Heart right ventricle (tissue), 16 donors: ENCODE measurements at regions not wholly inside any gene's neighbourhood (a gene's known extent, or its start where the extent isn't known, plus 50 kb on each side); places are given as distances from the start of the nearest gene placed in this dataset.

ENCODE experiments used
- ATAC-seq, 8 donors: fragments of 200-7000 bp; cut with Tn5 transposase; one replicate each; pipeline ENCODE4 v1.9.1; 2020; ENCODE audit warnings: mild to moderate bottlenecking in 8 of 8, moderate library complexity in 8 of 8, moderate number of reproducible peaks in 1 of 8
- DNase-seq, 2 donors: peaks; one replicate each; pipeline ENCODE4 v3.0.0-alpha.2; 2020
- H3K27ac ChIP-seq, 10 donors: fragments of 200-600 bp; sonication (generic) in 2 of 10; one replicate each; pipeline versions ENCODE4 v1.5.0 to v1.8.0; 2020 to 2022; ENCODE audit warnings: mild to moderate bottlenecking in 3 of 10
- H3K27me3 ChIP-seq, 7 donors: fragments of 200-600 bp; one replicate each; pipeline ENCODE4 v1.8.0; 2021 to 2022; ENCODE audit warnings: mild to moderate bottlenecking in 2 of 7
- H3K36me3 ChIP-seq, 9 donors: fragments of 200-600 bp; sonication (generic) in 1 of 9; one replicate each; pipeline versions ENCODE4 v1.5.0 to v1.8.0; 2020 to 2022; ENCODE audit warnings: mild to moderate bottlenecking in 2 of 9
- H3K4me1 ChIP-seq, 9 donors: fragments of 200-600 bp; sonication (generic) in 1 of 9; one replicate each; pipeline versions ENCODE4 v1.5.0 to v1.8.0; 2020 to 2022; ENCODE audit warnings: mild to moderate bottlenecking in 4 of 9
- H3K4me3 ChIP-seq, 10 donors: fragments of 200-600 bp; sonication (generic) in 2 of 10; one replicate each; pipeline versions ENCODE4 v1.5.0 to v1.8.0; 2020 to 2022; ENCODE audit warnings: mild to moderate bottlenecking in 7 of 10, moderate library complexity in 2 of 10
- H3K9me3 ChIP-seq, 11 donors: fragments of 200-600 bp in 10 of 11; sonication (generic) in 2 of 11; one replicate each; pipeline versions ENCODE4 v1.5.0 to v1.8.0; 2013 to 2022; ENCODE audit warnings: mild to moderate bottlenecking in 2 of 11, control low read depth in 1 of 11, moderate library complexity in 1 of 11
- WGBS, 2 donors: extraction: QIAGEN DNeasy Blood & Tissue Kit; methylation state at CpG; one replicate each; pipeline ENCODE4 v1.1.7; 2013; ENCODE audit warnings: inconsistent platforms in 1 of 2; 5-methylcytosine and 5-hydroxymethylcytosine counted together
- intact Hi-C, 10 donors: fragments of 100-400 bp; cut with DNase I; formaldehyde crosslinking; loops; one replicate each; pipeline versions ENCODE4 v1.11.1 to v1.14.2; 2022
- TF ChIP-seq, protein P1 (sequence below), 9 donors: fragments of 200-600 bp; sonication (generic) in 2 of 9; IDR thresholded peaks; one replicate each; pipeline versions ENCODE4 v1.5.0 to v1.8.0; 2021 to 2022; ENCODE audit warnings: antibody characterized with exemption in 9 of 9, mild to moderate bottlenecking in 5 of 9, moderate library complexity in 1 of 9
- donor health status: Arrhythmogenic right ventricular cardiomyopathy.
- donor health status: ischemic (EF 13 %, LVEDD 7.1; RV severe dilation, severe dysfunction).
- donor health status: healthy with polysubstance abuse.
- donor health status: DM: no; HTN: yes; CAD: no.
- donor health status: DM: no; HTN: no; CAD: no.
- donor health status: ischemic (EF 25% LVEDD 6.9; RV normal size, moderate dysfunction).
- donor health status: ischemic (EF 25% LVEDD 5.7; RV mildly dilated, moderate dysfunction).
- donor health status: healthy.
- donor health status: DM: yes; HTN: yes; CAD: no.
- donor health status: Ischemic cardiomyopathy.
- donor health status: ischemic (EF 35%, LVEDD 5.7; RV mildly dilated, moderate dysfunction).
- donor health status: nonischemic (EF 11% LVEDD 7.7; RV severe dilation, severe dysfunction).
- donor health status: DM: yes; HTN: yes; CAD: no.
- donor health status: PGD.
- donor health status: ischemic (EF 29% LVEDD 5.4; RV normal size, mild dysfunction).
- donor health status: nonischemic (EF 23%, LVEDD 6.1; RV moderate dilation, normal function).

DNA sequence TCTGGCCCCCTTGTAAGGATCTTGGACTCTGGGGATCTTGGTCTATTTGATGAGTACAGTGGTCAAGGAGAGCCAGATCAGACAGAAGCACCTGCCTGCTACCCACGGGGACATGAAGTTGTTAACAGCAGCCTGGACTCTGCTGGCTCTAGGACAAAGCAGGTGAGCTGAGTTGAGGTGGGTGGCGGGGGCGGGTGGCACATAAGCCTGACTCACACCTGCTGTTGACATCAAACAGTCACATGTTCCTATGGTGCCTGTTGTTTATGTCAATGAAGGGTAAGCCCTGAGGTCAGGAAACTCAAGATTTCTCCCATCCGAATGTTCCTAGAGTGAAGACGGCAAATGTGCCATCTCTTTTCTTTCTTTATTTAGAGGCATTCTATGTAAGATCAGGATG is 50.1 kb upstream of the CLNK start:
- Histone ChIP-seq H3K9me3 (no peaks in the 10 kb centered on the region), H3K4me3 (no peak overlapping the region), H3K4me1 (no peaks in the 10 kb centered on the region), H3K27me3 (no peaks in the 10 kb centered on the region), H3K36me3 (no peaks in the 10 kb centered on the region), H3K27ac (no peak overlapping the region)
- intact Hi-C loops: no loop called here
- DNase-seq (no peak), ATAC-seq (no peak)
- WGBS, 2 donors: 84% methylated on average over 5 of the region's 5 CpGs
- TF ChIP-seq, protein P1, sequence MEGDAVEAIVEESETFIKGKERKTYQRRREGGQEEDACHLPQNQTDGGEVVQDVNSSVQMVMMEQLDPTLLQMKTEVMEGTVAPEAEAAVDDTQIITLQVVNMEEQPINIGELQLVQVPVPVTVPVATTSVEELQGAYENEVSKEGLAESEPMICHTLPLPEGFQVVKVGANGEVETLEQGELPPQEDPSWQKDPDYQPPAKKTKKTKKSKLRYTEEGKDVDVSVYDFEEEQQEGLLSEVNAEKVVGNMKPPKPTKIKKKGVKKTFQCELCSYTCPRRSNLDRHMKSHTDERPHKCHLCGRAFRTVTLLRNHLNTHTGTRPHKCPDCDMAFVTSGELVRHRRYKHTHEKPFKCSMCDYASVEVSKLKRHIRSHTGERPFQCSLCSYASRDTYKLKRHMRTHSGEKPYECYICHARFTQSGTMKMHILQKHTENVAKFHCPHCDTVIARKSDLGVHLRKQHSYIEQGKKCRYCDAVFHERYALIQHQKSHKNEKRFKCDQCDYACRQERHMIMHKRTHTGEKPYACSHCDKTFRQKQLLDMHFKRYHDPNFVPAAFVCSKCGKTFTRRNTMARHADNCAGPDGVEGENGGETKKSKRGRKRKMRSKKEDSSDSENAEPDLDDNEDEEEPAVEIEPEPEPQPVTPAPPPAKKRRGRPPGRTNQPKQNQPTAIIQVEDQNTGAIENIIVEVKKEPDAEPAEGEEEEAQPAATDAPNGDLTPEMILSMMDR (IDR thresholded peaks at IDR 0.05): no peak
